ENCODE measurements at regions not wholly inside any gene's neighbourhood (a gene's known extent, or its start where the extent isn't known, plus 50 kb on each side); places are given as distances from the start of the nearest gene placed in this dataset.
A peak's percentile ranks its signal among the peaks of the same experiment; 100 is the strongest.

DNA sequence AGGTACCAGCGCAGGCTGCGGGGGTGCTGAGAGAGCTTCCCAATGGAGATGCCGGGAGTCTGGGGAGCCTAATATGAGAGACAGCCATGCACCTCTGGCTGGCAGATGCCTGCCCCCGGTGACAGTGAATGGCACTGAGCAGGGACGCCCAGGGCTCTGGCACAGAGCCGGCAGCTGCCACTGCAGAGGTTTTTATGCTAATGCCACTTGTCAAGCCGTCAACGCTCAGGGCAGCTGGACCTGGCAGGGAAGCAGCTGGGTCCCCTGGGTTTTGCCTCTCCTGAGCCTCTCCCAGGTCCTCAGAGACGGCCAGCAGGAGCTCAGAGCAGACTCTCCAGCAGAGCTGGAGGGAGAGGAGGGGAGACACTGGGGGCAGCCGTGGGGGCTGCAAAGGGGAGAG lies 573.6 kb downstream of the BUD13 start:
- Histone ChIP-seq H3K9me3 (ENCODE audit: control insufficient read depth in 2 of 2, insufficient read depth in 1 of 2, low read length in 1 of 2) (no peaks in the 10 kb centered on the region), H3K36me3 (ENCODE audit: control insufficient read depth in 2 of 2, insufficient read depth in 2 of 2, low read length in 1 of 2) (no peaks in the 10 kb centered on the region), H3K27ac (ENCODE audit: low read depth in 1 of 2, low read length in 1 of 2) (no peak overlapping the region), H3K4me3 (ENCODE audit: low read length in 2 of 2) (no peak overlapping the region), H3K4me1 (ENCODE audit: control insufficient read depth in 2 of 2, insufficient read depth in 2 of 2, low read length in 2 of 2) (no peaks in the 10 kb centered on the region), H3K27me3 (ENCODE audit: control insufficient read depth in 2 of 2, insufficient read depth in 1 of 2, low read length in 1 of 2) (peaks cover 0 to 9% of the 10 kb centered on the region in 2 donors)
- WGBS = 62% methylated on average over 10 of the region's 10 CpGs
- DNase-seq (ENCODE audit: low read depth in 6 of 9, low spot score in 9 of 9) = no peak

DNA sequence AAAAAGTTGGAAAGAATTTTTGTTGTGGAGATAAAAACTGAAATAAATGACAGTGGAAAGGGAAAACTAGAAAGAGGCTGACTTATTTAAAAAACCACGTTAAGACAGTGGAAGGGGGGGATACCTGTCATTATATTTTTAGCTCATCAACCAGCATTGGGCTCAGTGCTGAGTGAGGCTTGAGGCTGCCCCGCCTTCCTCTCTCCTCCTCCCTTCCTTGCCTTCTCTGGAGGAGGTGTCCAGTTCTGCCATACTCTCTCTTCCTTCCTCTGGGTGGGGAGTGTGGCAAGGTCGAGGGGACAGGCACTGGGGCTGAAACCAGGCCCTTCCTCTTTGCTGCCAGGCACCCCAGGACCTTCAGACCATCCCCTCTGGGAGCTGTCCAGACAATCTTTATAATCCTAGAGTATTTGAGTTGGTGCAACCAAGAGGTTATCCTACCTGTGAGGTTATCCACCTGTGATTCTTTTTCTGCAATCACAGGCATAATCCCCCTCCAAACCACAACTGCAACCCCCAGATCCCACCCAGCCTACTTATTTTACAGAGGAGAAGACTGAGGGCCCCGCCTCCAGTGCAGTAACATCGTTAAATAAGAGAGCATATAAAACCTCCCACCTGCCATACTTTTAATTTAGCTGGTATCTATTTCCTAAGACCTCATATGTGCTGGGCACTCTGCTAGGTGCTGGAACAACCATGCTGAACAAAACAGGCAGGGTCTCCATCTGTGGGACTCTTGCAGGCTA lies 578.5 kb downstream of the BUD13 start:
- Histone ChIP-seq H3K36me3 (ENCODE audit: control insufficient read depth in 2 of 2, insufficient read depth in 2 of 2, low read length in 1 of 2) (no peaks in the 10 kb centered on the region), H3K4me1 (ENCODE audit: control insufficient read depth in 2 of 2, insufficient read depth in 2 of 2, low read length in 2 of 2) (no peaks in the 10 kb centered on the region), H3K4me3 (ENCODE audit: low read length in 2 of 2) (no peak overlapping the region), H3K9me3 (ENCODE audit: control insufficient read depth in 2 of 2, insufficient read depth in 1 of 2, low read length in 1 of 2) (no peaks in the 10 kb centered on the region), H3K27me3 (ENCODE audit: control insufficient read depth in 2 of 2, insufficient read depth in 1 of 2, low read length in 1 of 2) (peaks cover 7 to 31% of the 10 kb centered on the region in 2 donors), H3K27ac (ENCODE audit: low read depth in 1 of 2, low read length in 1 of 2) (no peak overlapping the region)
- no peak for DNase-seq (ENCODE audit: low read depth in 6 of 9, low spot score in 9 of 9)
- 51% methylated on average over 5 of the region's 5 CpGs for WGBS

DNA sequence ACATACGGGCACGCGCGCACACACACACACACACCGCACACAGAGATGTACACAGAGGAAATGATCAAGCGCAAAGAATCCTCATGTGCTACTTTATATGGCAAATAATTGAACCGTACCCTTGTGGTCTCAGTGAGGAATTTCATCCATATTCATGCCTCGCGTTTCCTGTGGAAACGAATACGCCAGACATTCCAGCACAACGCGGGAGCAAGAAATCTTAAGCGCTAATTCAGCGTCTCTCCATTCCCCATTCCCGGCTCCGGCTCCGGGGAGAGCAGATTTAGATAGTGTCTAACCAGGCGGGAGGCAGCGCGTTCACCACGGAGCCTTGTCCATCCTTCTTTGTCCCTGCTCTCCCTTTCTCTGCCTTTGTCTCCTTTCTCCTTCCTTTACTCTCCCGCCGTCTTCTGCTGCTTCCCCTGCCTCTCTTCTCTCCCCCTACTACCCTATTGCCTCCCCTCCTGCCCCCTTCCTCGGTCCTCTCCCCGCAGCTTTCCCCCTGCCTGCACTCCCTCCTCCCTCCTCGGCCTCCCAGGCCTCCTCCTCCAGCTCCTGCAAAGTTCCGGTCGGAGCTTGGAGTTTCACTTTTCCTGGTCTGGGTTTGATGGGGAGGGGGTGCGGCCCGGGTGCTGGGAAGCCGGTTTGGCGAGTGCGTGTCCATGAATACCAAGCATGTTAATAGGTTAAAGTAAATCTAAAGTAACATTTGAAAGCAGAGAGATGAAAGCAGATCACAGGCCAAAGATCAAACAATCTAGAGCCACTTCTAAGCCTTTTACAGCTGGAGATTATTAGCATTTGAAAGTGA lies 579.3 kb downstream of the BUD13 start:
- Histone ChIP-seq H3K27me3 (ENCODE audit: control insufficient read depth in 2 of 2, insufficient read depth in 1 of 2, low read length in 1 of 2) (peaks cover 7 to 31% of the 10 kb centered on the region in 2 donors), H3K9me3 (ENCODE audit: control insufficient read depth in 2 of 2, insufficient read depth in 1 of 2, low read length in 1 of 2) (no peaks in the 10 kb centered on the region), H3K36me3 (ENCODE audit: control insufficient read depth in 2 of 2, insufficient read depth in 2 of 2, low read length in 1 of 2) (no peaks in the 10 kb centered on the region), H3K4me3 (ENCODE audit: low read length in 2 of 2) (peak overlapping the region in 1 of 2 donors; percentile 10), H3K4me1 (ENCODE audit: control insufficient read depth in 2 of 2, insufficient read depth in 2 of 2, low read length in 2 of 2) (no peaks in the 10 kb centered on the region), H3K27ac (ENCODE audit: low read depth in 1 of 2, low read length in 1 of 2) (no peak overlapping the region)
- no peak for DNase-seq (ENCODE audit: low read depth in 6 of 9, low spot score in 9 of 9)
- WGBS = 6% methylated on average over 34 of the region's 34 CpGs

DNA sequence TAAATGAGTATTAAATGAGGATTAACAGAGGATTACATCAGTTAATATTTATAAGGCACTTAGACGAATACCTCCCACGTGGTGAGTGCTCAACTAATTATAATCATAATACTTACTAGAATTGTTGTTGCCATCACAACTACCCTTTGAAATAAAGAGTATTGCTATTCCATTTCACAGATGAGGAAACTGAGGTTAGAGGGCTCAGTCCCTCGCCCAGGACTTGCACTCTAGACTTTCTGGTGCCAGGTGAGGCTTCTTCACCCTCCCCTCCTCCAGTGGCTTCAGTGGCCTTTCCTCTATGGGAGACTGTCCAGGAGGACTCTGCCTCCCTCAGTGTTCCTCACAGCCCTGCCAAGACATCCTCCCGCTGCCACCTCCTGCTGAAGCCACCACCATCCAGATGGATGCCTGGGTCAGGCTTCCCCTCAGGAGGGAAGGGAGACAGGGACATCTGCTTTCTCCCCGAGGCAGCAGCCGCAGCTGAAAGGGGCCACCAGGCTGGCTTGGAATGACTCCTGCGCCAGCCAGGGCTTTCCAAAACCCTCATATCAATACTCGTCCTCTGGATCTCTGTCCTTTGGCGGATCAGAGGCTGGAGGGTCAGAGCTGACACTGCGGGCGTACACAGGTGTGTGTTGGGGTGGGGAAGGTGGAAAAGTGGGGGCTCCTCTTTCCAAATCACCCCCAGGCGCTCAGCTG lies 580.1 kb downstream of the BUD13 start:
- DNase-seq (ENCODE audit: low read depth in 6 of 9, low spot score in 9 of 9) = no peak
- Histone ChIP-seq H3K27ac (ENCODE audit: low read depth in 1 of 2, low read length in 1 of 2) (no peak overlapping the region), H3K4me1 (ENCODE audit: control insufficient read depth in 2 of 2, insufficient read depth in 2 of 2, low read length in 2 of 2) (no peaks in the 10 kb centered on the region)

DNA sequence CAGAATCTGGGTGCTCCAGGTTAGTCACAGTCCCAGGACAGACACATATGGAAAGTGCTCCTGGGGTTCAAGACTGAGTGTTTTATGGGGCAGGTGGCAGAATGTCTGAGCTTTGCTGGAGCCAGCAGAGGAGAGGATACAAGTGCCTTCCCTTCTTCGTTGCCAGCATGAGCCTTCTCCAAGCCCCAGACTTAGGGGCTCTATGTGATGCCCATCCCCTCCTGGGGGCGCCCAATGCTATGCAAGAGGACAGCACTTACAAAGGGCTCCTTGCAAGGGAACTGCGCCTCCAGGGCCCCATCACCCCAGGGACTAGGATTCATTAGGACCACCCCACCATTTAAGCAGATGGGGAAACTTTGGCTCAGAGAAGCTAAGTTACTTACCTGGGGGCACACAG lies 581.9 kb downstream of the BUD13 start:
- no peak overlapping the region for H3K4me3 ChIP-seq (ENCODE audit: low read length in 2 of 2)
- H3K9me3 ChIP-seq (ENCODE audit: control insufficient read depth in 2 of 2, insufficient read depth in 1 of 2, low read length in 1 of 2) = no peaks in the 10 kb centered on the region
- WGBS = 87% methylated on average over 3 of the region's 3 CpGs
- peaks cover 7 to 31% of the 10 kb centered on the region in 2 donors for H3K27me3 ChIP-seq (ENCODE audit: control insufficient read depth in 2 of 2, insufficient read depth in 1 of 2, low read length in 1 of 2)
- no peak overlapping the region for H3K27ac ChIP-seq (ENCODE audit: low read depth in 1 of 2, low read length in 1 of 2)
- no peaks in the 10 kb centered on the region for H3K36me3 ChIP-seq (ENCODE audit: control insufficient read depth in 2 of 2, insufficient read depth in 2 of 2, low read length in 1 of 2)
- no peaks in the 10 kb centered on the region for H3K4me1 ChIP-seq (ENCODE audit: control insufficient read depth in 2 of 2, insufficient read depth in 2 of 2, low read length in 2 of 2)
- DNase-seq (ENCODE audit: low read depth in 6 of 9, low spot score in 9 of 9) = no peak

More for the DNA sequence above, 580.1 kb downstream of the BUD13 start:
- H3K36me3 ChIP-seq (ENCODE audit: control insufficient read depth in 2 of 2, insufficient read depth in 2 of 2, low read length in 1 of 2) = no peaks in the 10 kb centered on the region
- H3K4me3 ChIP-seq (ENCODE audit: low read length in 2 of 2) = no peak overlapping the region
- peaks cover 7 to 31% of the 10 kb centered on the region in 2 donors for H3K27me3 ChIP-seq (ENCODE audit: control insufficient read depth in 2 of 2, insufficient read depth in 1 of 2, low read length in 1 of 2)
- H3K9me3 ChIP-seq (ENCODE audit: control insufficient read depth in 2 of 2, insufficient read depth in 1 of 2, low read length in 1 of 2) = no peaks in the 10 kb centered on the region
- 38% methylated on average over 12 of the region's 12 CpGs for WGBS

DNA sequence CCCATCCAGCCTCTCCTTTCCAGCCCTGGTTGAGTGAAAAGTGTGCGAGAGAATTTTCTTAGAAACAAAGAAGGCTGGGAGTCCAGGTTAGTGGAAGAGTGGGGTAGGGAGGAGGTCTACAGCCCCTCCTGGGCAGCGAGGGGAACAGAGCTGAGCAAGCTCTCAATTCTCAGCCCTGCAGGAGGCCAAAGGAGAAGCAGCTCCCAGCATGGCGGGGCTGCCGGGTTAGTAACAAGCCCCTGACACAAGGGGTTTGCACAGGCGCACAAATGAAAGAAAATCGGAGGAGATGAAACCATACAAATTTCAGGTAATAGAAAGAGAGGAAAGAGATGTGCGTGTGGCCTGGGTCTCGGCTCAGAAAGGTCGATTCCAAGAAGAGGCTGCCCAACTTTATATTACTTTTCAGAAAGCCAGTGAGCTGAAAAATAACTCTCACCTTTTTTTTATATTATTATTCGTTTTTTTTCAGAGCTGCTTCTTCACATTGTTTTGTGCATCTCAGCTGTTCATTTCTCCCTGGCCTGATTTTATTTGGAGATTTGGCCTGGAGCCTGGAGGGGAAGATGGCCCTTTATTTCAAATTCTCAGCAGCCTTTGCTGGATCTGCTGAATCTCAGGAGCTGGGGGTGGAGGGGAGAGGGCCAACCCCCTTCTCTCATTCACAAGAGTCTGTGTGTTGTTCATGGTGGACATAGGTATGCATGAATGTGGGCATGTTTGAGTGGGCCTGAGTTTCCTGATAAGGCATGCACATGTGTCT lies 583.2 kb downstream of the BUD13 start:
- Histone ChIP-seq H3K27ac (ENCODE audit: low read depth in 1 of 2, low read length in 1 of 2) (no peak overlapping the region), H3K4me3 (ENCODE audit: low read length in 2 of 2) (no peak overlapping the region), H3K4me1 (ENCODE audit: control insufficient read depth in 2 of 2, insufficient read depth in 2 of 2, low read length in 2 of 2) (no peaks in the 10 kb centered on the region), H3K36me3 (ENCODE audit: control insufficient read depth in 2 of 2, insufficient read depth in 2 of 2, low read length in 1 of 2) (no peaks in the 10 kb centered on the region), H3K27me3 (ENCODE audit: control insufficient read depth in 2 of 2, insufficient read depth in 1 of 2, low read length in 1 of 2) (peaks cover 7 to 28% of the 10 kb centered on the region in 2 donors), H3K9me3 (ENCODE audit: control insufficient read depth in 2 of 2, insufficient read depth in 1 of 2, low read length in 1 of 2) (no peaks in the 10 kb centered on the region)
- 57% methylated on average over 10 of the region's 10 CpGs for WGBS
- DNase-seq (ENCODE audit: low read depth in 6 of 9, low spot score in 9 of 9) = no peak

DNA sequence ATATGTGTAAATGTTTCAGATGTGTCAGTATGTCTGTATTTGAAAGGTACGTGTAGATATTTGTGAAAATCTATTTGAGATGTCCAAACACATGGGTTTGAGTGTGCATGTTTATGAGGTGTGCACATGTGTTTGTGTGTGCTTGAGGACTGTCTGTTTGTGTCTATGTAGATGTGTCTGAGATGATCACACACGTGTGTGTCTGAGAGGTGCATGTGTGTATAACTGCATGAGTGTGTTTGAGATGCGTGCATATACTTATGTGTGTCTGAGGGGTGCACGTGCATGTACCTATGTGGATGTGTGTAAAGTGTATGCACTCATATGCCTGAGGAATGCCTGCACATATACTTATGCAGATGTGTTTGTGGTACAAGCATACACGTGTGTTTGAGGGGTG lies 584.4 kb downstream of the BUD13 start:
- Histone ChIP-seq H3K27ac (ENCODE audit: low read depth in 1 of 2, low read length in 1 of 2) (no peak overlapping the region), H3K27me3 (ENCODE audit: control insufficient read depth in 2 of 2, insufficient read depth in 1 of 2, low read length in 1 of 2) (peaks cover 5 to 16% of the 10 kb centered on the region in 2 donors), H3K9me3 (ENCODE audit: control insufficient read depth in 2 of 2, insufficient read depth in 1 of 2, low read length in 1 of 2) (no peaks in the 10 kb centered on the region), H3K4me3 (ENCODE audit: low read length in 2 of 2) (no peak overlapping the region), H3K36me3 (ENCODE audit: control insufficient read depth in 2 of 2, insufficient read depth in 2 of 2, low read length in 1 of 2) (no peaks in the 10 kb centered on the region), H3K4me1 (ENCODE audit: control insufficient read depth in 2 of 2, insufficient read depth in 2 of 2, low read length in 2 of 2) (no peaks in the 10 kb centered on the region)
- no peak for DNase-seq (ENCODE audit: low read depth in 6 of 9, low spot score in 9 of 9)
- WGBS = 87% methylated on average over 5 of the region's 5 CpGs

DNA sequence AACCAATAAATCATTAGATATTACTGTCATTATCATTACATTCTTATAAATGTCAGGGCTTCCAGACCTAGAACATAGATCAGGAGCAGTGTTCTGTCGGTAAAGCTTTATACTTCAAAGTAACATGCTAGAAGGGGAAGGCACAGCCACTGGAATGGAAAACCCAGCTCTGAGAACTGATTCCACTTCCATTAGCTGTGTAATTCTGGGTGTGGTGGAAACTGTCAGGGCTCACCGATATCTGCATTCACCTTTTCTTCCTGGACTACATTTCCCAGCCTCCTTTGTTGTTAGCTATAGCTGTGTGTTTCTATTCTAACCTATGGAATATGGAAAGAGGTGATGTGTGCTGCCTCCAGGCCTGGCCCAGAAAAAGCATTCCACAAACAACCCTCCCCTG lies 585.8 kb downstream of the BUD13 start:
- no peak overlapping the region for H3K4me3 ChIP-seq (ENCODE audit: low read length in 2 of 2)
- H3K27me3 ChIP-seq (ENCODE audit: control insufficient read depth in 2 of 2, insufficient read depth in 1 of 2, low read length in 1 of 2) = peaks cover 0 to 6% of the 10 kb centered on the region in 2 donors
- no peak overlapping the region for H3K27ac ChIP-seq (ENCODE audit: low read depth in 1 of 2, low read length in 1 of 2)
- 81% methylated on average over 2 of the region's 2 CpGs for WGBS
- H3K9me3 ChIP-seq (ENCODE audit: control insufficient read depth in 2 of 2, insufficient read depth in 1 of 2, low read length in 1 of 2) = no peaks in the 10 kb centered on the region
- no peaks in the 10 kb centered on the region for H3K36me3 ChIP-seq (ENCODE audit: control insufficient read depth in 2 of 2, insufficient read depth in 2 of 2, low read length in 1 of 2)
- DNase-seq (ENCODE audit: low read depth in 6 of 9, low spot score in 9 of 9) = no peak
- H3K4me1 ChIP-seq (ENCODE audit: control insufficient read depth in 2 of 2, insufficient read depth in 2 of 2, low read length in 2 of 2) = no peaks in the 10 kb centered on the region

Data from thymus (tissue), 11 donors.